ENCODE measurements at regions not wholly inside any gene's neighbourhood (a gene's known extent, or its start where the extent isn't known, plus 50 kb on each side); places are given as distances from the start of the nearest gene placed in this dataset.

DNA sequence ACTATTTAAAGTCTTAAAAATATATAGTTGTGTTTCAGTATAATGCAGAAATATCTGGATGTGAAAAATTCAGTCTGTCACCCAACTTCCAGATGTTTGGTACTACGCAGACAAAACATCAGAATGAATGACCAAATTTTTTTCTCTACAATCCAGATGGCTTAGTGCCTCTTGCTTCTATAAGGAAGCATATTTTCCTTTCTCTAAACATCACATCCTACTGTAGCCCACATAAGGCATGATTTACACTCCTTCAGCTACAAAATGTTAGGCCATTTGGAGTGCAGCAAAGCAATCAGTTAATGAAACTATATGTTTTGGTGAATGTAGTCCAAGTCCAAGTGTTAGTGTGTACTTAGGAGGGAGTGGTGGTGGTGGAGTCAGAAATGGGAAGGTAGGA is 162.9 kb upstream of the SIX2 start:
- DNase-seq, result no peak

GRCh38 chr2:45171136-45171501 is 161.9 kb upstream of the SIX2 start:
- no peak for DNase-seq

- DNase-seq, result no peak
Measured at GRCh38 chr2:45170191-45171135, 161.2 kb upstream of the SIX2 start.

DNA sequence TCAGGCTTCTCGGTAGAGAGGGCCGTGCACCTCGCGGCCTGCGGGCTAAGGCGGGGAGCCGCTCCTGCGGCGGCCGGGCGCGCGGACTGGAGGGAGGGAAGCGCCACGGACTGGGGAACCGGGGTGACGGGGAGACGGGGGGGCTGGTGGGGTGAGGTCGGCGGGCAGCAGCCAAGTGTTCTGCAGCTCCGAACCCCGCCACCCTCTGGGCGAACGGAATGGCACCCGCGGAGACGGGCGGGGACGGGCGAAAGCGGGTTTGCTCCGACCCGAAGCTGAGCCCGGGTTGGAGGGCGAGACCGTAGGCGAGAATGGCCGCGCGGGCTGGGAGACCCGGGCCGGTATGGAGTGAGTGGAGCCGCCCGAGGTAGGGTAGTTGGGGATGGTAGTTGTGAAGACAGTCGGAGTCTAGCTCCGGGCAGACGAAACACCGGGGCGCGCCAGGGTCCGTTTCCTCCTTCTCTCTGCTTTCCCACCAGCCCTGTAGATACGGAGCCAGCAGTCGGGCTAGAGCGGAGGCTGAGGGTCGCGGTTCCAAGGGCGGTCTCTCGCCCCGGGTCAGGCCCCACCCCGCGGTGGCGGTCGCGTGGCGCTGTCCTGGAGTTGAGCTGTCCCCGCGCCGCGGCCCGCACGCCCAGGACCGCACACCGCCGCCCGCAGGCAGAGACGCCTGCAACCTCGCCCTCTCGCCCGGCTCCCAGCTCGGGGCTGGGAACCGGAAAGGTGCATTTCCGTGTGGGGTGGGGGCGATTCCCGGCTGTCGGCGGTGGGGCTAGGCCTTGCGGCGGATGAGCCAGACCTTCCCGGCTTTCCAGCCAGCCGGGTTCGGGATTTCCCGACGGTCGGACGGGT is 160.3 kb upstream of the SIX2 start:
- DNase-seq, result peak; percentile 43

DNA sequence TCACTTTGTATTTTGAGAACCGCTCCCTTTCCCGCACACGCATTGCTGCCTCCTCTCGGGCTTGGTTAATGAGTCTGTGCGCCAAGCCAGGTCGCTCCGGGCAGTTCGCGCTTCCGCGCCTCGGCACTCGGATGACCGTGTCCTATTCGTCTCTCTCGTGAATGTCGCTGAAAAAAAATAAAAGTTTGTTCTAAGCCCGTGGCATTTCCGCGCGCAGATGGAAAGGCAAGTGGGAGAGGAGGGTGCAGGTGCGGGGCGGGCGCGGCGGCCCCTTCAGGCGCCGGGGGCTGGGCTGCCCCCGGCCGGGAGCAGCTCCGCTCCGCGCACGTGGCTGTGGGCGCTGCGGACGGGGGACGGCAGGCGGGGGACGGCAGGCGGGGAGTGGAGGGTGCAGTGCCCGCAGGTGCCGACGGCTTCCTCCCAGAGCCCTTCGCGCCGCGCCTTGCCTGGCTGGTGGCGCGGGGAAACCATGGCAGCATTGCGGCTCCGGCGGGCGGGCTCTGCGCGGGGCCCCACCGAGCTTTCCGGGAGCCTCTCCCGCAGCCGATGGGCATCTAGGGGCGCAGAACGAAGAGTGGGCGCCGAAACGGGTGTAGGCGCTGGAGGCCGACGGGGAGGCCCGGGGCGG is 159.6 kb upstream of the SIX2 start:
- peak; percentile 36 for DNase-seq

DNA sequence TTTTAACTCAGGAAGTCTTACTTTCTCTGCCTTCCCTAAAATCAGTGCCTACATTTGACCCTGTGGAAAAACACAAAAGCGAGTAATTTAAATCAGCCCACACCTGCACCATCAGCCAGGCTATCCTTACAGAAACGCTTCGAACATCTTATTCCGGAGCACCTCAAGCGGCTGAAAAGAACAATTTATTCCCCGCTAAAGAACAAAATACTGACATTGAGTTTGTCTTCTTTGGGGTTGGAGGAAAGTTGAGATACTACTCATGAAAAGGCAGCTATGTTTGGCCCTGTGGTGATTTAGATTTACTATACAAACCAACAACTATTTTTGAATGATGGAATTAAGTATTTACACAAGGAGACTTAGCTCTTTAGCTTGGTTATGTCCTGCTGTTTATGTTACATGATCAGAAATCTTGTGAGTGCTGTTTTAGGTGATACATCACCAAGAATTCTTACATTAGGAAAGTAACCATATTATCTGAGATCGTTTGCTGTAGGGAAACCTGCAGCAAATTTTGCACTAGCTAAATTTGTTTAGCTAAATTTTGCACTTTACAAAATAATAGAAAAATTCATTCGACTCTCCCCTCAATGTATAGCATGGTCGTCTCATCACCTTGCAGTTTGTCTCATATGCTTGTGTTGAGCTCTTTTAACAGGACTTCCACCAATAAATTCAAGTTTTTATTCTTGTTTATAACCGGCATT is 158.8 kb upstream of the SIX2 start:
- no peak for DNase-seq

- no peak for DNase-seq
Measured at GRCh38 chr2:45166229-45166890, 157.1 kb upstream of the SIX2 start.

- DNase-seq, result no peak
Measured at GRCh38 chr2:45162711-45163110, 153.5 kb upstream of the SIX2 start.

DNA sequence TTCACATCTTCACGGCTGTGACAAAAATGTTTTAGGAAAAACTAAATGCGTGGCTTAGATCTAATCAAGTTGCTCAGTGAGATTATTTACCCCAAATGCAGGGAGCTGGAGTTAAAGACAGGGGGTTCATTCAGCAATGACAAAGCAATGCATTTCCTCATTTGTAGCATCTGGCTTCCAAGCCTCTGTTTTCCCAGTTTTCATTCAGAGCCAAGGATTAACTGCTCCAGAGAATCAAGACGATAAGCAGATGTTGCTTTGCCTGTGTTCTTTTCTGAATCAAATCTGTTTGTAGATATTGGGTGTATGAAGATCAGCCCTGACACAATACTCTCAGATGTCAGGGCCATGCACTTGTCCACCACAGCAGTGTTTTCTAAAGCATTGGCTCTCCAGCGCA is 147.4 kb upstream of the SIX2 start:
- DNase-seq, result no peak

GRCh38 chr2:45154606-45155155 is 145.4 kb upstream of the SIX2 start:
- DNase-seq, result no peak

DNA sequence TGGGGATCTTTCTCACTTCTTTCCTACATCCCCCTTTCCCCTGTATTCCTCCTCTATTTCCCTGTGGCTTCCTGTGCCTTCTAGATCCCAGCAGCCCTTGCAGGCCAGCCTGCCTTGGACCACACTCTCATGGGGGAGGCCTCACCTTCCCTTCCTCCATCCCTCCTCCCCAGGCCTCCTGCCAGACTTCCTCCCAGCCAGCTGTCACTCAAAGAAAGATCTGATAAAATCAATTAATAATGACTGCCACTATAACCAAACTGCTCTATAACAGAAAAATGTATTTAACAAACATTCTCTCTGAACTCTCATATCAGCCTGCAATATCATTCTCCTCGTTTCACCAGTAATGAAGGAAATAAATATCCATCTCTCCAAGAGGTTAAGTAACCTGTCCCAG is 144.9 kb upstream of the SIX2 start:
- DNase-seq, result no peak

GRCh38 chr2:45153121-45153520 is 143.9 kb upstream of the SIX2 start:
- peak; percentile 42 for DNase-seq

GRCh38 chr2:45152691-45153090 is 143.4 kb upstream of the SIX2 start:
- no peak for DNase-seq

DNA sequence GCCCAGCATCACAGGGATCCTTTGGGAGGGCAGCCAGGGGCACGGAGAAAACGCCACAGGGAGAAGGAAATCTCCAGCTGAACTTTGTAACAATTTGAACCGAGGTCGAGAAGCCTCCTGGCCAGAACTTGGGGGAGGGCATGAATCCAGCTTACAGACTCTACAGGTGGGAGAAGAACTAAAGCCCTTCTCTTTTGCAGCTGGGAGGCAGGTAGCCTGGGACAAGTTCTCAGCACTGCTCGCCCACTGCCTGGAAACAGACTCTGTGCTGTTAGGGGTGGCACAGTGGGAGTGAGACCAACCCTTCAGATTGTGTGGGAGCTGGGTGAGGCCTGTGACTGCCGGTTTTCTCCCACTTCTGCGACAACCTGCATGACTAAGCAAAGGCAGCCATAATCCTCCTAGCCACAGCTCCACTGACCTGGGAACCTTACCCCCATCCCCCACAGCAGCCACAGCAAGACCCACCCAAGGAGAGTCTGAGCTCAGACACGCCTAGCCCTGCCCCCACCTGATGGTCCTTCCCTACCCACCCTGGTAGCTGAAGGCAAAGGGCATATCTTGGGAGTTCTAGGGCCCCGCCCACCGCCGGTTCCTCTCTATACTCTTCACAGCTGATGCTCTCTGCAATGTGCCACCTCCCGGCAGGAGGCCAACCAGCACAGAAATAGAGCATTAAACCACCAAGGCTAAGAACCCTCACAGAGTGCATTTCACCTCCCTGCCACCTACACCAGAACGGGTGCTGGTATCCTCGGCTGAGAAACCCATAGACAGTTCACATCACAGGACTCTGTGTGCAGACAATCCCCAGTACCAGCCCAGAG is 136.0 kb upstream of the SIX2 start:
- no peak for DNase-seq

DNA sequence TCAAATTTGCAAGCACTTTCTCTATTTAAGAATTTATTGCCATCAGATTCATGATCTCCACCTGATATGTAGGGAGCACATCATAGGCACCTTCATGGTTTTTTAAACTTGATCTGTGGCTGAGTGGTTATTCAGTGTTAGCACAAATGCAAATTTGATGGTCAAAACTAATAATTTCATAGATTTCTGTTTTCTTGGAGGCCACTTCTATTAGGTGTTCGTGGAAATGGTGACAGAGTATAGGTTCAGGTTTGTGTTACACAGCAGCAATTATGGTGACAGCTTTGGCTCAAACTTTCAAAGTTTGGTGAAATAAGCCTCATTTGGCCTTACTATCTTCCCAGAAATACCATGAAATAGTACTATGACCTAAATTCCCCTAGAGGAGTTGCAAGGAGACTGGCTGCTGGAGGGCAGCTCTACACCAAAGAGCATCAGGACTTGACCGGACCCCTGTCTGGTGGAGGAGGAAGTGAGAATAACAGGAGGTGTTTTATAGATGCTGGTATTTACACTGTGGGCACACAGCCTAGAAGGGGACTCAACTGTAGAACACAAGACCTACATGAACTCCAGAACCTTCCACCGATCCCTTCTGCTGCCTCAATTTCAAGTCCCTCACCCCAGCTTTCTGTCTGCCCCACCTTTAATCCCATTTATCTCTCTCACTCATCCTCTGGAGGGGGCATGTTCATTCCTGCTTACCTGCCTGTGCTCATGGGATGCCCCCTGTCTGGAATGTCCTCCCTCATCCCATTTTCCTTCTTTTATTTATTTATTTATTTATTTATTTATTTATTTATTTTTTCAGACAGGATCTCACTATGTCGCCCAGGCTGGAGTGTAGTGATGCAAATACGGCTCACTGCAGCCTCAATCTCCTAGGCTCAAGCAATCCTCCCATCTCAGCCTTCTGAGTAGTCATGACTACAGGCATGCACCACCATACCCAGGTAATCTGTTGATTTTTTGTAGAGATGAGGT is 132.9 kb upstream of the SIX2 start:
- no peak for DNase-seq

- no peak for DNase-seq
Measured at GRCh38 chr2:45140675-45141074, 131.4 kb upstream of the SIX2 start.

DNA sequence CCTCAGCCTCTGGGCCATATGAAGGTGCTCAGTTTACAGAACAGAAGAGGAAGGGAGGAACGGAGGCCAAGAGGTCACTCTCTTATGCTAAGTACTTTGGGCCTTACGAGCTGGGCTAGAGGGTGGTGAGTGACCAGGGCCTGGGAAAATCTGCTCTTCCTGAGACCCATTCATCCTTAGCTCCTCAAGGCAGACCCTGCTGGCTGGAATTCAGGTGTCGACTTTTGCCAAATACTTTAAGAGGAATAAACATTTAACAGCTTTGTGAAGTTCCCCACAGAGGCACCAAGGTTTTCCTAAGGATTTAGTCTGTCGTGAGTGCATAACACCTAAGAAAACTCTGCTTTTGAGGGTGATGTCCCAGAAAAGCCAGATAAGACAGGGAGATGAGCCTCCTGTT is 129.7 kb upstream of the SIX2 start:
- DNase-seq, result no peak

DNA sequence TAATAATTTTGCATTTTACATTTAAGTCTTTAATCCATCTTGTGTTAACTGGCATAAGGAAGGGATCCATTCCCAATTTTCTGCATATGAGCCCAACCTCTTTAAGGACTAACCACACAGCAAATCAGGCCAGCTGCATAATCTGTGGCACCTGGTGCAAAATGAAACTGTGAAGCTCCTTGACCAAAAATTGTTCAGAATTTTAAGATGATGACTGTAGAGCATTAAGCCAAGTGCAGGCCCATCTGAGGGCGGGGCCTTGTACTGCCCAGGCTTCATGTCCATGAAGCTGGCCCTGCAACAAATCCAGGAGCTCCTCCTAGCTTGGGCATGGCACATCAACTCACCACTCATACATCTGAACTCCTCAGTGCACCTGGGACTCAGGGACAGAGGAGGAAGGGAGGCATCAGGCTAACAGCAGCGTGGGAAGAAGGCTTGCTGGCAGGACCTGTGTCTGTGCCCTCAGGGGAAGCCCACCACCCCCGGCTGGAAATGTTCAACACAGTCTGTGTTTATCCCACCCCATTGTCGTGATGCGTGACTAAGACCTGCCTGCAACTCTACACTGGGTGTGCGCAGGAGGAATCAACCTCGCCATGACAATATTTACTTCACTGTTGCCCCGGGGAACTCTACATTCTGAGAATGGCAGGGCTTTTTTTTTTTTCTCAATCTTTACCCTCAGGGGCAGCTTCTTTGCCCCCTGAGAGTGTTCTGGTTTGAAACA is 128.9 kb upstream of the SIX2 start:
- DNase-seq, result no peak

DNA sequence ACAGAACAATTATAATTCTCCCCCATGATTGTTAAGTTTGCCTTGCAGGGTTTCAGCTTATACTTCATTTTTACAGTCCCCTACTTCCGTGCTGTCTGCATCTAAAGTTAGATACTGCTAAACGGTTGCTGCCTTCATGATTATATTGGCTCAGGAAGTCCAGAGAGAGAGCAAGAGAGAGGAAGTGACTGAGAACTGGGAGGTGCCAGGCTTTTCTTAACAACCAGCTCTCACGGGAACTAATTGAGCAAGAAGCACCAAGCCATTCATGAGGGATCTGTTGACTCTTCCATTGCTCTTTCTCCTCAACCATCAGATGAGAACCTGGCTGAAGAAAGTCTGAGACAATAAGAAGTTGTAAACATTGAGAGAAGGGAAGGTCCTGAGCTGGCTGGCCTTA is 125.5 kb upstream of the SIX2 start:
- DNase-seq, result no peak

Data from NCI-H526 treated with DMSO at 0.1 percent for 48 hours (cell line).